Right atrium auricular region (tissue), 2 donors: ENCODE measurements at regions not wholly inside any gene's neighbourhood (a gene's known extent, or its start where the extent isn't known, plus 50 kb on each side); places are given as distances from the start of the nearest gene placed in this dataset.

Experiments used
- DNase-seq: peaks from one replicate; pipeline ENCODE4 v3.0.0-alpha.2; 2019; ENCODE audit warnings: low spot score
- H3K27ac ChIP-seq, 2 donors: fragments of 200-600 bp; sonication (generic); 1 replicate in 1 of 2; 2 replicates in 1 of 2; pipeline ENCODE4 v1.5.1; 2016 to 2019
- H3K27me3 ChIP-seq, 2 donors: fragments of 200-600 bp; sonication (generic); one replicate each; pipeline versions ENCODE4 v1.5.1 to v1.6.0; 2017 to 2019
- H3K36me3 ChIP-seq: fragments of 200-600 bp; sonication (generic); one replicate; pipeline ENCODE4 v1.5.1; 2016
- H3K4me1 ChIP-seq, 2 donors: fragments of 200-600 bp; sonication (generic); one replicate each; pipeline versions ENCODE4 v1.5.1 to v1.6.0; 2017 to 2019
- H3K4me3 ChIP-seq, 2 donors: fragments of 200-600 bp; sonication (generic); 1 replicate in 1 of 2; 2 replicates in 1 of 2; pipeline ENCODE4 v1.5.1; 2017 to 2019; ENCODE audit warnings: mild to moderate bottlenecking in 1 of 2, moderate library complexity in 1 of 2
- H3K9me3 ChIP-seq, 2 donors: fragments of 200-600 bp; sonication (generic); one replicate each; pipeline ENCODE4 v1.5.1; 2019
- CTCF ChIP-seq, 2 donors: fragments of 200-600 bp; sonication (generic); IDR thresholded peaks; one replicate each; pipeline ENCODE4 v1.5.1; 2019; ENCODE audit warnings: antibody characterized with exemption in 2 of 2

- Histone ChIP-seq H3K4me1 (no peaks in the 10 kb centered on the region), H3K36me3 (no peaks in the 10 kb centered on the region), H3K27ac (no peak overlapping the region), H3K9me3 (no peaks in the 10 kb centered on the region), H3K27me3 (no peaks in the 10 kb centered on the region), H3K4me3 (no peak overlapping the region)
- TF ChIP-seq CTCF (IDR thresholded peaks at IDR 0.05) = no peak
- no peak for DNase-seq
Measured at GRCh38 chr12:131372706-131373195, 338.1 kb upstream of the SFSWAP start.

- Histone ChIP-seq H3K4me1 (no peaks in the 10 kb centered on the region), H3K27ac (no peak overlapping the region), H3K27me3 (no peaks in the 10 kb centered on the region), H3K9me3 (no peaks in the 10 kb centered on the region), H3K36me3 (no peaks in the 10 kb centered on the region), H3K4me3 (no peak overlapping the region)
- TF ChIP-seq CTCF (IDR thresholded peaks at IDR 0.05) = no peak
- no peak for DNase-seq
Measured at GRCh38 chr12:131375261-131375971, 335.5 kb upstream of the SFSWAP start.

- DNase-seq = no peak
- Histone ChIP-seq H3K4me1 (no peaks in the 10 kb centered on the region), H3K27ac (no peak overlapping the region), H3K36me3 (no peaks in the 10 kb centered on the region), H3K9me3 (no peaks in the 10 kb centered on the region), H3K4me3 (no peak overlapping the region), H3K27me3 (no peaks in the 10 kb centered on the region)
- TF ChIP-seq CTCF (IDR thresholded peaks at IDR 0.05) = no peak
Measured at GRCh38 chr12:131375972-131376345, 334.9 kb upstream of the SFSWAP start.

- Histone ChIP-seq H3K4me1 (no peaks in the 10 kb centered on the region), H3K4me3 (no peak overlapping the region), H3K27ac (no peak overlapping the region), H3K36me3 (no peaks in the 10 kb centered on the region), H3K9me3 (no peaks in the 10 kb centered on the region), H3K27me3 (peaks cover 0 to 4% of the 10 kb centered on the region in 2 donors)
- no peak for TF ChIP-seq CTCF (IDR thresholded peaks at IDR 0.05)
- DNase-seq = no peak
Measured at GRCh38 chr12:131378176-131378842, 332.6 kb upstream of the SFSWAP start.

GRCh38 chr12:131378861-131379665 lies 331.8 kb upstream of the SFSWAP start:
- no peak overlapping the region for H3K27ac ChIP-seq
- no peaks in the 10 kb centered on the region for H3K36me3 ChIP-seq
- peaks cover 0 to 4% of the 10 kb centered on the region in 2 donors for H3K27me3 ChIP-seq
- no peak for DNase-seq
- no peak overlapping the region for H3K4me3 ChIP-seq
- TF ChIP-seq CTCF (IDR thresholded peaks at IDR 0.05) = no peak
- no peaks in the 10 kb centered on the region for H3K4me1 ChIP-seq
- H3K9me3 ChIP-seq = no peaks in the 10 kb centered on the region
